ENCODE measurements at regions not wholly inside any gene's neighbourhood (a gene's known extent, or its start where the extent isn't known, plus 50 kb on each side); places are given as distances from the start of the nearest gene placed in this dataset.

- TF ChIP-seq REST (IDR thresholded peaks at IDR 0.05; ENCODE audit: insufficient read depth in 1 of 2, low read depth in 2 of 2, low read length in 1 of 2), result no peak
- TF ChIP-seq, protein P1, sequence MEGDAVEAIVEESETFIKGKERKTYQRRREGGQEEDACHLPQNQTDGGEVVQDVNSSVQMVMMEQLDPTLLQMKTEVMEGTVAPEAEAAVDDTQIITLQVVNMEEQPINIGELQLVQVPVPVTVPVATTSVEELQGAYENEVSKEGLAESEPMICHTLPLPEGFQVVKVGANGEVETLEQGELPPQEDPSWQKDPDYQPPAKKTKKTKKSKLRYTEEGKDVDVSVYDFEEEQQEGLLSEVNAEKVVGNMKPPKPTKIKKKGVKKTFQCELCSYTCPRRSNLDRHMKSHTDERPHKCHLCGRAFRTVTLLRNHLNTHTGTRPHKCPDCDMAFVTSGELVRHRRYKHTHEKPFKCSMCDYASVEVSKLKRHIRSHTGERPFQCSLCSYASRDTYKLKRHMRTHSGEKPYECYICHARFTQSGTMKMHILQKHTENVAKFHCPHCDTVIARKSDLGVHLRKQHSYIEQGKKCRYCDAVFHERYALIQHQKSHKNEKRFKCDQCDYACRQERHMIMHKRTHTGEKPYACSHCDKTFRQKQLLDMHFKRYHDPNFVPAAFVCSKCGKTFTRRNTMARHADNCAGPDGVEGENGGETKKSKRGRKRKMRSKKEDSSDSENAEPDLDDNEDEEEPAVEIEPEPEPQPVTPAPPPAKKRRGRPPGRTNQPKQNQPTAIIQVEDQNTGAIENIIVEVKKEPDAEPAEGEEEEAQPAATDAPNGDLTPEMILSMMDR (IDR thresholded peaks at IDR 0.05), result no peak
- no peak for TF ChIP-seq POLR2AphosphoS5 (IDR thresholded peaks at IDR 0.05; ENCODE audit: low read depth, low read length)
- TF ChIP-seq SIN3A (IDR thresholded peaks at IDR 0.05; ENCODE audit: borderline replicate concordance, insufficient read depth, low read depth, low read length), result no peak
These were observed 137.7 kb upstream of the ADGRL2 start for GRCh38 chr1:81662913-81663526.

Measured in Panc1 (cell line).